ENCODE measurements at regions not wholly inside any gene's neighbourhood (a gene's known extent, or its start where the extent isn't known, plus 50 kb on each side); places are given as distances from the start of the nearest gene placed in this dataset.
"Not testable (repeated sequence)": the region's sequence is repeated elsewhere in the genome, so short reads cannot be mapped to it uniquely, and the experiment has no call there.

DNA sequence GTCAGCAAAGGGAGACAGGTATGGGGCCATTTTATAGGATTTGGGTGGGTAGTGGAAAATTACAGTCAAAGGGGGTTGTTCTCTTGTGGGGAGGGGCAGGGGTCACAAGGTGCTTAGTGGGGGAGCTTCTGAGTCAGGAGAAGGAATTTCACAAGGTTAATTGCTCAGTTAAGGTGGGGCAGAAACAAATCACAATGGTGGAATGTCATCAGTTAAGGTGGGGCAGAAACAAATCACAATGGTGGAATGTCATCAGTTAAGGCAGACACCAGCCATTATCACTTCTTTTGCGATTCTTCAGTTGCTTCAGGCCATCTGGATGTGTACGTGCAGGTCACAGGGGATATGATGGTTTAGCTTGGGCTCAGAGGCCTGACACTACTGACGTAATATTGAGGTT, 1077.6 kb downstream of the DNAJB9 start:
- not testable (repeated sequence) for H3K27ac ChIP-seq, H3K4me3 ChIP-seq

- Histone ChIP-seq H3K4me3 (no peak overlapping the region), H3K27ac (no peak overlapping the region)
These were observed 1089.6 kb downstream of the DNAJB9 start for GRCh38 chr7:109659261-109659660.

DNA sequence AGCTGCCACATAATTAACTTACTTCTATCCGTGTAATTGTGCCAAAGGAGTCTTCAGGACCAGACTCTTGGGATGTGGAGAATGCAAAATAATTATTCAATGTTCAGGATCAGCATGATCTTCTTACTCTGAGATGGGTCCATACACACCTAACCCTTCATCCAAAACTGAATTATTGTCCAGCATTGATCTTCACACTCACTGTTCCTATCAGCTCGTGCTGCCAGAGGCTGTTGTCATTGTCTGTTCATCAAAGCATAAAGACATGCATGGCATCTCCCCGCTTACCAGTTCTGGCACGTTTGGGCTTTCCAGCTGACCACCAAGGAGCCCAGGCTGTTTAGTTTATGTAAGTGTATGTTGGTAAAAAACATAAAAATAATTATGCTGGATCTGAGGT, 1090.7 kb downstream of the DNAJB9 start:
- no peak overlapping the region for H3K4me3 ChIP-seq
- no peak overlapping the region for H3K27ac ChIP-seq

- H3K27ac ChIP-seq = no peak overlapping the region
- no peak overlapping the region for H3K4me3 ChIP-seq
These were observed 1094.1 kb downstream of the DNAJB9 start for GRCh38 chr7:109663806-109664205.

DNA sequence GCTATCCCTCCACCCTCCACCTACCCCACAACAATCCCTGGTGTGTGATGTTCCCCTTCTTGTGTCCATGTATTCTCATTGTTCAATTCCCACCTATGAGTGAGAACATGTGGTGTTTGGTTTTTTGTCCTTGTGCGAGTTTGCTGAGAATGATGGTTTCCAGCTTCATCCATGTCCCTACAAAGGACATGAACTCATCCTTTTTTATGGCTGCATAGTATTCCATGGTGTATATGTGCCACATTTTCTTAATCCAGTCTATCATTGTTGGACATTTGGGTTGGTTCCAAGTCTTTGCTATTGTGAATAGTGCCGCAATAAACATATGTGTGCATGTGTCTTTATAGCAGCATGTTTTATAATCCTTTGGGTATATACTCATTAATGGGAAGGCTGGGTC, 1117.6 kb downstream of the DNAJB9 start:
- H3K4me3 ChIP-seq, H3K27ac ChIP-seq: not testable (repeated sequence)

- H3K4me3 ChIP-seq, H3K27ac ChIP-seq: not testable (repeated sequence)
These were observed 1122.9 kb downstream of the DNAJB9 start for GRCh38 chr7:109692613-109693012.

GRCh38 chr7:109694149-109695071, 1124.7 kb downstream of the DNAJB9 start:
- H3K27ac ChIP-seq = no peak overlapping the region
- no peak overlapping the region for H3K4me3 ChIP-seq

DNA sequence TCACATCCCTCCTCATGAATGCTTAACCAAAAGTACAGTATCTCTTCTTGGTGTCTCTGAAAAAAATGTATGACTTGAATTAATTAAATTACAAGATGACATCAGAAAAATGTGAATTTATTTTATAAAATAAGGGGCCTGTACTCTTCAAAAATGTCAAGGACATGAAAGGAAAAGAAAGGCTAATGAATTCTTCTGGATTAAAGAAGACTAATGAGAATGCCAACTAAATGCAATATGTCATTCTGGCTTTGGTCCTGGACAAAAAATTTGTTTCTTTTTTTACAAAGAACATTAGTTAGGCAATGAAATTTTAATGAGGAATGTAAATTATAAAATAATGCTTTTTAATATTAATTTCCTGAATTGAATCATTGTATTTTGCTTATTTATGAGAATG, 1125.7 kb downstream of the DNAJB9 start:
- no peak overlapping the region for H3K27ac ChIP-seq
- no peak overlapping the region for H3K4me3 ChIP-seq

DNA sequence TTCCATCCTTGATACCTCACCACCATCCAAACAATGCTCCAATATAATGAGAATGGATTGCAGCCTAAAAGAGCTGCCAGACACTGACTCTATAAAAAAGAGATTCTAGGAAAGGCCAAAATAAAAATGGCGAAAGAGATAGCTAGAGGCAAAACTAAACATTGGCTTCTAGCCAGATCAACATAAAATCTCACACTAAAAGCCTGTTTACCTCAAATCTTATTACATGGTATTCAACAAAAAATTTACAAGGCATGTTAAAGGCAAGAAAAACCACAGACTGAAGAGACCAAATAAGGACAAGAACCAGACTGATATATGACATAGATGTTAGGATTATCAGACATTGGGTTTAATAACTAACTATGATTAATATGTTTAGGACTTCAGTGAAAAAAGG, 1127.0 kb downstream of the DNAJB9 start:
- H3K4me3 ChIP-seq = no peak overlapping the region
- H3K27ac ChIP-seq = no peak overlapping the region

- Histone ChIP-seq H3K27ac (no peak overlapping the region), H3K4me3 (no peak overlapping the region)
These were observed 1130.0 kb downstream of the DNAJB9 start for GRCh38 chr7:109699661-109700060.

DNA sequence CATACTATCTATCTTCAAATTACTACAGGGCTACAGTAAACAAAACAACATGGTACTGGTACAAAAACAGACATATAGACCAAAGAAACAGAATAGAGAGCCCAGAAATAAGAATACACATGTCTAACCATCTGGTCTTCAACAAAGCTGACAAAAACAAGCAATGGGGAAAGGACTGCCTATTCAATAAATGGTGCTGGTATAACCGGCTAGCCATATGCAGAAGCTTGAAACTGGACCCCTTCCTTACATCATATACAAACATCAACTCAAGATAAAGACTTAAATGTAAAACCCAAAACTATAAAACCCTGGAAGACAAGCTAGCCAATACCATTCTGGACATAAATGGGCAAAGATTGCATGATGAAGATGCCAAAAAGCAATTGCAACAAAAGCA, 1143.7 kb downstream of the DNAJB9 start:
- H3K4me3 ChIP-seq = no peak overlapping the region
- H3K27ac ChIP-seq = no peak overlapping the region

- H3K4me3 ChIP-seq, H3K27ac ChIP-seq: not testable (repeated sequence)
These were observed 1149.7 kb downstream of the DNAJB9 start for GRCh38 chr7:109719359-109719758.

GRCh38 chr7:109734601-109735000, 1164.9 kb downstream of the DNAJB9 start:
- H3K4me3 ChIP-seq = no peak overlapping the region
- H3K27ac ChIP-seq = no peak overlapping the region

DNA sequence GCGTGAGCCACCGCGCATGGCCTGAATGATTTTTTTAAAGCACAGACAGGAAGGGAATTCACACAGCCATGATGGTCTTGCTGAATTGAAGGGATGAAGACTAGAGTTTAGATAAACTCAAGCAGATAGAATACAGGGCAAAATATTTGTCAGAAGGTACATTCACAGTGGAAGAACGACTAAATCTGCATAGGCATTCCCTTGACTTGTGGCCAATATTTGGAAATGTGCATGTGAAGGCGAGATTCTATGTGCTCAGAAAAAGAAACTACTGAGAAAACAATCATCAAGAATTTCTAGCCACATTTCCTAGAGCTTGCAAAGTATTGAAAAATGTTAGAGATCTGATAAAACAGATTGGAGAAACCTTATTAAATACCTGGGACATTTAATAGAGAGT, 1166.2 kb downstream of the DNAJB9 start:
- Histone ChIP-seq H3K4me3 (no peak overlapping the region), H3K27ac (no peak overlapping the region)

- Histone ChIP-seq H3K27ac (no peak overlapping the region), H3K4me3 (no peak overlapping the region)
These were observed 1176.2 kb downstream of the DNAJB9 start for GRCh38 chr7:109745677-109746410.

DNA sequence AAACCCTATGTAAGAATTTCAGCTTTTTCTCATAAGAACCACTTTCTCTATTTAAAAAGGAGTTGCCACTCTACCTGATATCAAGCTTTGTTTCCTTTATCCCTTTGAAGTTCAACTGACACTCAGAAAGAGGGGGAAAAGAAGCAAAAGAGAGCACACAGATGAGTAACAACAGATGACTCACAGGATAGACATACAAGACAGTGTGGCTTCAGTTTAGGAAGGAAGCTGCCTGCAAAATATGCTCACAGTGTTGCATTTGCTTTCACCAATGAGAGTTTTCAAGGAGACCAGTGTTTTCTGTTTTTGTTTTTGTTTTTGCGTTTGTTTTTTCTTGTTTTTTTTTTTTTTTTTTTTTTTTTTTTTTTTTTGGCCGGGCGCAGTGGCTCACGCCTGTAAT, 1181.6 kb downstream of the DNAJB9 start:
- no peak overlapping the region for H3K27ac ChIP-seq

GRCh38 chr7:109752068-109752467, 1182.4 kb downstream of the DNAJB9 start:
- Histone ChIP-seq H3K4me3 (no peak overlapping the region), H3K27ac (no peak overlapping the region)

More for the DNA sequence above, 1181.6 kb downstream of the DNAJB9 start:
- H3K4me3 ChIP-seq = no peak overlapping the region

DNA sequence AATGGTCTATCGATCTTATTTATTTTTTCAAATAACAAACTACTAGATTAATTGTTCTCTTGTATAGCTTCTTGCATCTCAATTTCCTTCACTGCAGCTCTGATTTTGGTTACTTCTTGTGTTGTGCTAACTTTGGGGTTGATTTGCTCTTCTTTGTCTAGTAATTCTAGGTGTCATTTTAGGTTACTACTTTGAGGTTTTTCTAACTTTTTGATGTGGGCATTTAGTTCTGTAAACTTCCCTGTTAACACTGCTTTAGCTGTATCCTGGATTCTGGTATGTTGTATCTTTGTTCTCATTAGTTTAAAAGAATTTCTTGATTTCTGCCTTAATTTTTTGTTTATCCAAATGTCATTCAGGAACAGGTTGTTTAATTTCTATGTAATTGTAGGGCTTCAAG, 1188.0 kb downstream of the DNAJB9 start:
- Histone ChIP-seq H3K27ac (no peak overlapping the region), H3K4me3 (no peak overlapping the region)

- no peak overlapping the region for H3K4me3 ChIP-seq
- H3K27ac ChIP-seq = no peak overlapping the region
These were observed 1193.9 kb downstream of the DNAJB9 start for GRCh38 chr7:109763611-109764010.

GRCh38 chr7:109772161-109772560, 1202.5 kb downstream of the DNAJB9 start:
- Histone ChIP-seq H3K4me3 (no peak overlapping the region), H3K27ac (no peak overlapping the region)

- H3K27ac ChIP-seq = no peak overlapping the region
These were observed 1213.1 kb downstream of the DNAJB9 start for GRCh38 chr7:109782806-109783205.

More at GRCh38 chr7:109782806-109783205, 1213.1 kb downstream of the DNAJB9 start:
- H3K4me3 ChIP-seq = no peak overlapping the region
